Middle frontal gyrus (tissue), 1 donor: ENCODE measurements at regions not wholly inside any gene's neighbourhood (a gene's known extent, or its start where the extent isn't known, plus 50 kb on each side); places are given as distances from the start of the nearest gene placed in this dataset.
"Not testable (repeated sequence)": the region's sequence is repeated elsewhere in the genome, so short reads cannot be mapped to it uniquely, and the experiment has no call there.

Source experiments
- DNase-seq: peaks from one replicate; pipeline ENCODE4 v3.0.0-alpha.2; 2015; ENCODE audit warnings: low spot score; ENCODE audit errors: extremely low spot score

DNA sequence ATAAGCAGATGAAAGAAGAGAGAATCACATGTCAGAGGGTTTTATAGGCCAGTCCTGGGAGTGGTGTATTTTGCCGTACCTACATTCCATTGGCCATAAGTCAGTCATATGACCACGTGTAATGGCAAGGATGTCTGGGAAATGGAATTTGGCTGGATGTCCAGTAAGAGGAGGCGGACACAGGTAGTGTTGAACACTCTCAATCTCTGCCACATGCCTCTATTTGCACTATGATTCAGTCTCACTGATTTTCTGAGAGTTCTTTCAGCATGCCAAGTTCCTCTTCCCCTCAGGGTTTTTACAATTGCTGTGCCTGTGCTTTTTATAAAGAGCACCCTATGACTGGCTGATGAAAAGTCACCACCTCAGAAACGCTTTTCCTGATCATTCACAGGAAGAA lies 164.2 kb upstream of the GPR101 start:
- DNase-seq, result no peak

DNA sequence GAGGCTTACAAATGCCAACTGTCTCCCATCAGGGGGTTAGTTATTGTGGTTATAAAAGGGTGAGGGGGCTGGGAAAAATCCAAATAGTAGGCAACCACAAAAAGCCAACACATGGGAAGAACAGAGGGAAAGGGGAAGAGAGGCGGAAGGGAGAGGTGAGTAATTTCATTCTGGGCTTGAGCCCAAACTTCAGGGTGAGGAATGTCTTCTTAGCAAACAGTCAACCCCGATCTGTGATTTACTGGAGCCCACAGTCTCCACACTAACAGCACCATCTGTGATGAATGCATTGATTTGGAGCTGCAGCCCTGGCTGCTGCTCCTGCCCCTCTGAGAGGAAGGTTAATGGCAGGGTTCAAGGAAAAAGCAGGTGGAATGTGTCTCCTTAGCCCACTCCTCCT lies 162.2 kb upstream of the GPR101 start:
- no peak for DNase-seq

DNA sequence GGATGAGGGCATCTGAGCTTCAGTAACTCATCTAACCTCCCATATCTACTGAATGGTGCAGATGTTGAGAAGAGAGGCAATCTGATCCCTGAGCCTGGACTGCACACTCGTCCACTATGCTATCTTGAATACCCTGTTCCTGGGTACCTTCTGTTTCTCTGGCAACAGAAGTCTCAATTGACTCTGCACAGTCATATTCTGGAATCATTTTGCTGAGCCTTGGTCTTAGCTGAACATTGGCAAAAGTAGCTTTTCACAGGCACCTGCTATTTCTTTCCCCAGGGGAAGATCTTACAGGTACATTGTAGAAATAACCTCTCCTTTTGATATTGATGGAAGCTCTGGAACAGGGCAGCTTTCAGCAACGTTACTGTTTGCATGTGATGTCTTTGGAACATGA lies 161.5 kb upstream of the GPR101 start:
- DNase-seq, result no peak

DNA sequence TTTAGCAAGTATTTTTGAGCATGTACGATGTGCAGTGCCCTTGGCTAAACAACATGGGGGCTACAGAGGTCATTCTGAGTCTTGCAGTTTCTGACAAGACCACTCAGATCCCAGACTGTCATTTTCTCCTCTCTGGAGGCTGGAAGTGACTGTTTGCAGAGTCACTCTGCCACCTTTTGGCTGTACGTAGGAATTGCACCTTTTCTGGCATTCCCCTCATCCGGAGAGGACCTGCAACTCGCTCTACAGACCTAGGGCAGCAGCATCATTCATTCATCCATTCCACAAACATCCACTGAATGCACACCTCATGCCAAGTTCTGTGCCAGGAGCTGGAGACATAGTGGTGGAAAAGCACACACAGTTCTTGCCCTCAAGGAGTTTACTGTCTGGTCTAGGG lies 160.4 kb upstream of the GPR101 start:
- peak; percentile 6 for DNase-seq

DNA sequence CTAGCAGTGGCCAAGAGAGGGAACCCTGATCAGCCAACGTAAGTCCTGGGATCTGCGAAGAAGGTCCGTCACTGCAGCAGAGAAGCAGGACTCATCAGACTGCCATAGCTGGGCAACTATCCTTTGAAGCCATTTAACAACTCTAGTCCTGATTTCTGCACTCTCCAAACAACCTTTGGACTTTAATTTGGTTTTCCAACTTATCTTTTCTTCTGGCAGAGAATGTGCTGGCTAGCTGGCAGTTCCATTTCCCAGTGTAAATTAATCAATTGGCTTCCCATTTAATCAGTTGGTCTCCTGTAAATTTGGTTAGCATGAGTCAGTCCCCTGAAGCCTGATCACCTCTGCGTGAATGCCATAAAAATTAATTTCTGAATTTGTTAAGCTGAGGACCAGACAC lies 153.7 kb upstream of the GPR101 start:
- DNase-seq, result no peak

DNA sequence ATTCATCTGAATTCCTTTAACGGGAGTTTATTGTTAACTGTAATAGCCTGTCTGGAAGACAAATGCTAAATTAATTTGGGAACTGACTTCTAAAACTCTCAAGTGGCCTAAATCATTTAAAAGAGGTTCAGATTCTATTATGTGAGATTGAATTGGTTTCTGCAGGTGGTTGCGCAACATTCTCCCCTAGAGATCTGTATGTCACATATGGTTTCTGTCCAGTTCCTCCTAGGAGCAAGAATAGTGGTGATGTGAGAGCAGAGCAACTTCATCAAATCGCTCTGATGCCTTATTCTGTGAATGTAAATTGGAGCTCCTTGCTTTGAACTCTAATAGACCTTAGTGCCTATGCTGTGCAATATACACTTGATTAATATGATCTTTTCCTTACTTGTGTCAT lies 144.6 kb upstream of the GPR101 start:
- DNase-seq, result no peak

DNA sequence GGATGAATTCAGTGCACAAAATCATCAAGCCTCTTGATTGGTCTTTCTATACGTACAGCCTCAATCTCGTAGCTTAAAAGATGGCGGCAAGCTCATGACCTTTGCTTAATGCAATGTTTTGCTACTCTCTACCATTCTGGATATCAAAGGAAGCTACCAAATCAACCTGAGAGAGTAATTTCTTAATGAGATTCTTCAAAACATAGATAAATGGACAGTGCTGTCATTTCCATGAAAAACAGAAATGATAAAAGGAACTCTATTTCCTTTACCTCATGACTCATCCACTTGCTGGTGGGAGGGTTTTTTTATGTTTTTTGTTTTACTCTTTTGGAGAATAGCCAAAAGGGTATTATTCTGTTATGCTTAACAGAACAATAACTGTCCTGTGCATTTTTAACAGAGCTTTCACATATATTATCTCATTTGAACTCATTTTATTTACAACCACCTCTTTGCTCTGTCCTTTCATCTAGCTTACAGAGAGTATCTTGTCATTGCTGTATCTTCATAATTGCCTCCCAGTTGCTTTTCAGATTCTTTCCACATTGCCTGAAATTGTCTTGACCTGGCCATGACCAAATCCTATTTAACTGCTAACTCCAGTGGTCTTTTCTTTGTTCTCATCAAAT lies 138.6 kb upstream of the GPR101 start:
- no peak for DNase-seq

DNA sequence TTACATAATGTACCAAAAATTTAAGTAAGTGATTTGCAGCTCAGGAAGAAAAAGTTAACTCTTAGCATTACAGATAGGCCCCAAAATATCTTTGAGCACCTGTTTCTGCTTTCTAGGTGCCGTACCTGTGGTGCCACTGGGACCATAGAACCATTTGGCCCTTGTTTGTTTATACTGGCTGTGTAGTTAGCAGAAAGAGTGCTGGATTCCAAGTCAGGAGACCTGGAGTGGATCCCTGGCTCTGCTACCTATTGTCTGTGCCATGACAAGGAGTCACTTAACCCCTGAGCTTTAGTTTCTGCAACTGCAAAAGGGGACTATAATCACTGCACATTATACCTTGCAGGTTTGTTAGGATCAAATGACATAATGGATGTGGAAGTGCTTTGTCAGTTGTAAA lies 137.8 kb upstream of the GPR101 start:
- no peak for DNase-seq

DNA sequence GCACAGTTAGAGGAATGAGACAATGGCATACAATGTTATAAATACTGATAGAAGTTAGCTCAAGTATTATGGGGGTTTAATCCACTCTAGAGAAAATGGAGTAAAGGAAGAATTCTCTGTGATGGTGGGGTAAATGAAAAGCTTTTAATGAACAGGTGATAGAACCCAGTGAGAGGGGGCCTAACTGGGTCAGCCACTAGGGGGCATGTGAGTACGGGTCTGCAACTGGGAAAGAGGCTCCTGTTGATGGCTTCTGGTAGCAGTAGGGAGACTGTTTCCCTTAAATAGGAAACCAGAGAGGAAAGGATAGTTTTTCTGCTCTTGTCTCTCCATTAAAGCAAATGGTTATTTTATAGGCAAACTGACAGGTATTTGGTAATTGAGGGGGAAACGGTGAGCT lies 132.8 kb upstream of the GPR101 start:
- no peak for DNase-seq

DNA sequence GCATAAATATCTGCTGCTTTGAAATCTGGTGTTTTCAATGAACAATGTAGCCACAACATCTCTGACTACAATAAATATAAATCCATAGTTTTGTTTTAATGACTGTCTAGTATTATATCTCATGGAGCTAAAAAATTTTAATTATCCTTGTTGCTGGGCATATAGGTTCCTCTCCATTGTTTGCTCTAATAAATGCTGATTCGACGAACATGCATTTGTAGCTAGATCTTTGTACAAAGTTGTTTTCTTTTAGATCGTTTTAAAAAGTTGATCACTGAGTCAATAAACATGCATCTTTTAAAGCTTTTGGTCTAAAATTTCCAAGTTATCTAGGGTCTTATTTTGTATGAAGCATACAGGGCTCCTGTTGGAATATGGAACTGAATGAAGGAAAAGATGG lies 130.5 kb upstream of the GPR101 start:
- DNase-seq, result no peak

DNA sequence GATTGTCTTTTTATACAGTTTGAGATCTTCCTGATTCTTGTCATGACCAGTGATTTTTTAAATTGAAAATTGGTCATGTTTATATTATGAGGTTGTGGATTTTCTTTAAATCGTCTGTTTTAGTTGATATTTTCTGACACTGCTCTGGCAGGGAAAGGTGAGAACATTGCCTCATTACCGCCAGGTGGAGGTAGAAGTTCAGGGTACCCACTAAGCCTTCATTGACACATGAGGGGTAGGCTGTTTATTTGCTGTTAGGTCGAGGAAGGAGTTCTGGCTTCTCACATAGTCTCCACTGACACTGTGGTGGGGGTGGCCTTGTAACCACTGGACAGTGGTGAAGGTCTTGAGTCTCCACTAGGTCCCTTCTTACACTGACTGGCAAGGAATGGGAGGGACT lies 117.6 kb upstream of the GPR101 start:
- DNase-seq, result no peak

DNA sequence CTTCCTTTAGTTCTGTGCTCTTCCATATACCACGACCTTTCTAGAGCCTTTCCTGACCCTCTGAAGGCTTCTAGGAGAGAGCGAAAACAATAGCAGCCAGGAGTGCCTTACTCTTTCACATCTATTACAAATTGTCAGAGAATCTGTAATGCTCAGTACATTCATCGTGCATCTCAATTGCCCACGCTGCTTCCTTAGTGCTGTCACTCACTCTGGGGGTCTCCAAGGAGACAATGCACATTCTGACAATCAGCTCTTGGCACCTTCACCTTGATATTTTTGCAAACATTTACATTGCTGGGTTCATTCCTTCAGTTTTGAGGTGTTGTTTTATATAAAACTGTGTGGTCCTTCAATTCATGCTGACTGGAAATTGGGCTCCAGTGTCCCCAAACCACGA lies 110.1 kb upstream of the GPR101 start:
- no peak for DNase-seq

DNA sequence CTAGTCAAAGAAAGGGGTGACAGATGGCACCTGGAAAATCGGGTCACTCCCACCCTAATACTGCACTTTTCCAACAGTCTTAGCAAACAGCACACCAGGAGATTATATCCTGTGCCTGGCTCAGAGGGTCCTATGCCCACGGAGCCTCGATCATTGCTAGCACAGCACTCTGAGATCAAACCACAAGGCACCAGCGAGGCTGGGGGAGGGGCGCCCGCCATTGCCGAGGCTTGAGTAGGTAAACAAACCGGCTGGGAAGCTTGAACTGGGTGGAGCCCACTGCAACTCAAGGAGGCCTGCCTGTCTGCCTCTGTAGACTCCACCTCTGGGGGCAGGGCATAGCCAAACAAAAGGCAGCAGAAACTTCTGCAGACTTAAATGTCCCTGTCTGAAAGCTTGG lies 88.9 kb upstream of the GPR101 start:
- not testable (repeated sequence) for DNase-seq

DNA sequence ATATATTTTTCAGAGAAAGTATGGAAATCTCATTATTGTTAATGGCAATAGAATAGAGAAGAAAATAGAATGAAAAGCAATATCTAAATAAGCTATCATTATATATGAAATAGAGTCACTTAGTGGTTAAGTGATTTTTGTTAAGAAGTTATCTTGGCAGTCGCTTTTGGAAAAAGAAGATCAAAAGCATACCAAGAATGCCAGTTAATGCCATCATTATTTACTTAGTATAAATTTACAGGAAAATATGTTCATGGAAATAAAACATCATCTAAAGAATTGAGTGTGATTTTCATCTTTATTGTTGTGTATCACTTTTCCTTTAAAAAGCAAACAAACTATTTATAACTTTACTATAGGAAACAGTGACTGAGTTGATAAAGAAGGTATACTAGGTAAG lies 85.3 kb upstream of the GPR101 start:
- no peak for DNase-seq

DNA sequence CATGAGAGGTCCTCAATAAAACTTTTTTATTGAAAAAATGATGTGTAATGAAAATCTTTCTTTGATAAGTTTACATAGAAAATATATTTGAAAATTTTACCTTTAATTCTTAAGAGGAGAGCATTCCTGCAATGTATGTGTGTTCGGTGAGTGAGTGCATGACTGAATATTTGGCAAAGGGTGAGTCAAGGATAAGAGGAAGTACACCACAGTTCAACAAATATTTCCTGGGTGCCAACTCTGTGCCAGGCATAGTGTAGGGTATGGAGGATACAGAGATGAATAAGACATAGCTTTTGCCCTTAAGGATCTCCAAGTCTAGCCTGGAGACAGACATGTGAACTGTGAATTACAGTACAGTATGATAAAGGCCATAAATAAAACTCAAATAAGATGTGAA lies 84.7 kb upstream of the GPR101 start:
- DNase-seq, result no peak

DNA sequence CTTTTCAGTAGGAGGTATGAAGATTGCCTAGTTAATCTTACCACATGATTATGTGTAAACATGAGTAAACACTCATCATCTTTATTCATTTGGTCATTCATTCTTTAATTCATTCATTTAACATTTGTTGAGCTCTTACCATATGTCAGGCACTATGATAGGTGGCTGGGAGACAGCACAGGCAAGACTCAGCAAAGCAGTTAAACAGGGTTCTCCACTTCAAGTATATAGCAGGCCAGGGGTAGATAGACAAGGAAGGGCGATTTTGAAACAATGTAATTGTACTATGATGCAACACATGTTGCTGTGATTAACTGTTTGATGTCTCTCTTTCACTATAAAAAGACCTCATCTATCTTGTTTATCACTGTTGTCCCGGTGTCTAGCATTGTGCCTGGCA lies 84.3 kb upstream of the GPR101 start:
- no peak for DNase-seq

DNA sequence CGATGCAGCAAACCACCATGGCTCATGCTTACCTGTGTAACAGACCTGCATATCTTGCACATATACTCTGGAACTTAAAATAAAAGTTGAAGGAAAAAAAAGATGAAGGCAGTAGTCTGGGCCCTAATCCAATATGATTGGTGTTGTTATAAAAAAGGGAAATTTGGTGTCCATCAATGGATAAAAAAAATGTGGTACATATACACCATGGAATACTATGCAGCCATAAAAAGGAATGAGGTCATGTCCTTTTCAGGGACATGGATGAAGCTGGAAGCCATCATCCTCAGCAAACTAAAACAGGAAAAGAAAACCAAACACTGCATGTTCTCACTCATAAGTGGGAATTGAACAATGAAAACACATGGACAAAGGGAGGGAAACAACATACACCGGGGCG lies 74.1 kb upstream of the GPR101 start:
- DNase-seq, result not testable (repeated sequence)

DNA sequence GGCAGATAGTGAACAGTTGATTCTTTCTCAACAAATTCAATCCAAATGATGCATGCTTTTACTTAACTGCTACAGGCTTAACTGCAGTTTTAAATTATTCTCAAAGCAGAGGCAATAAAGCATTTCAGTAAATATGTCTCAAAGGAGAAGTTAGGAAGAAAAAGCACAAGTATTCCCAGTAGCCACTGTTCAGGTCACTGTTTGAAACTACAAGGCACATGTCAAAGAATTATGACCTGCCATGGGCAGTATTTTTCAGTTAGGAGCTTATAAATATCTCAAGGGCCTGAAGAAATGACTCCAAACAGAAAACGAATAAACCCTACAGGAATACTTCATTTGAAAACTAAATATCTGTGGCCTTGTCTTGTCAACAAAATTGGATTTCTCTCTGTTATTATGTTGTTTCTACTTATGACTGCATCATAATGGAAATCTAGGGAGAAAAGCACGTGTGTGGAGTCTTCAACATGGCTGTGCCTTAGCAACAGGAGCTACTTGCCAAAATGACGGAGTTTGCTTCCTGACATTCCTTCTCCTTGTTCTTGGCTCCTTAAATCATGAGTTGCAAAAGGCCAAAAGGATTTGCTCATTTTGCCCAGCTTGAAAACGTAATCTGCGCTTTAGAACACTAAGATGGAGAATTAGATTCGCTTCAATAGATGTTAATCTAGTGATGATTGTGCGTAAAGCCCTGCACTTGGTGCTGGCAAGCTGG lies 67.6 kb upstream of the GPR101 start:
- no peak for DNase-seq
